Tibial nerve (tissue), 4 donors: ENCODE measurements at regions not wholly inside any gene's neighbourhood (a gene's known extent, or its start where the extent isn't known, plus 50 kb on each side); places are given as distances from the start of the nearest gene placed in this dataset.

Source experiments
- DNase-seq, 2 donors: peaks; one replicate each; pipeline ENCODE4 v3.0.0-alpha.2; 2019; ENCODE audit warnings: low spot score in 2 of 2
- H3K27ac ChIP-seq, 4 donors: fragments of 200-600 bp; sonication (generic) in 3 of 4; one replicate each; pipeline ENCODE4 v1.5.1; 2017 to 2019; ENCODE audit warnings: mild to moderate bottlenecking in 1 of 4
- H3K27me3 ChIP-seq, 2 donors: fragments of 200-600 bp; sonication (generic) in 1 of 2; one replicate each; pipeline versions ENCODE4 v1.5.1 to v1.6.0; 2017 to 2019
- H3K36me3 ChIP-seq, 3 donors: fragments of 200-600 bp; sonication (generic); one replicate each; pipeline ENCODE4 v1.5.1; 2018 to 2019
- H3K4me1 ChIP-seq, 4 donors: fragments of 200-600 bp; sonication (generic) in 3 of 4; one replicate each; pipeline ENCODE4 v1.5.1; 2017 to 2019
- H3K4me3 ChIP-seq, 4 donors: fragments of 200-600 bp; sonication (generic) in 3 of 4; one replicate each; pipeline ENCODE4 v1.5.1; 2017 to 2019; ENCODE audit warnings: mild to moderate bottlenecking in 1 of 4, moderate library complexity in 1 of 4
- H3K9me3 ChIP-seq, 4 donors: fragments of 200-600 bp; sonication (generic) in 3 of 4; one replicate each; pipeline ENCODE4 v1.5.1; 2017 to 2019
- EP300 ChIP-seq, 2 donors: sonication (generic); formaldehyde crosslinking; IDR thresholded peaks; one replicate each; pipeline ENCODE4 v1.6.1; 2017; ENCODE audit warnings: antibody characterized with exemption in 2 of 2, mild to moderate bottlenecking in 1 of 2
- POLR2A ChIP-seq, 2 donors: fragments of 450-650 bp; IDR thresholded peaks; one replicate each; pipeline ENCODE4 v1.6.1; 2017; ENCODE audit warnings: antibody characterized with exemption in 2 of 2, mild to moderate bottlenecking in 2 of 2, moderate library complexity in 2 of 2
- WGBS, 2 donors: methylation state at CpG; one replicate each; pipeline ENCODE4 v1.1.5; 2018; 5-methylcytosine and 5-hydroxymethylcytosine counted together
- TF ChIP-seq, protein P1 (sequence below), 5 experiments: fragments of 200-600 bp in 3 of 5; fragments of 450-650 bp in 2 of 5; sonication (generic) in 3 of 5; IDR thresholded peaks; one replicate each; pipeline ENCODE4 v1.5.1; 2016 to 2019; ENCODE audit warnings: antibody characterized with exemption in 5 of 5, mild to moderate bottlenecking in 3 of 5, moderate library complexity in 2 of 5

DNA sequence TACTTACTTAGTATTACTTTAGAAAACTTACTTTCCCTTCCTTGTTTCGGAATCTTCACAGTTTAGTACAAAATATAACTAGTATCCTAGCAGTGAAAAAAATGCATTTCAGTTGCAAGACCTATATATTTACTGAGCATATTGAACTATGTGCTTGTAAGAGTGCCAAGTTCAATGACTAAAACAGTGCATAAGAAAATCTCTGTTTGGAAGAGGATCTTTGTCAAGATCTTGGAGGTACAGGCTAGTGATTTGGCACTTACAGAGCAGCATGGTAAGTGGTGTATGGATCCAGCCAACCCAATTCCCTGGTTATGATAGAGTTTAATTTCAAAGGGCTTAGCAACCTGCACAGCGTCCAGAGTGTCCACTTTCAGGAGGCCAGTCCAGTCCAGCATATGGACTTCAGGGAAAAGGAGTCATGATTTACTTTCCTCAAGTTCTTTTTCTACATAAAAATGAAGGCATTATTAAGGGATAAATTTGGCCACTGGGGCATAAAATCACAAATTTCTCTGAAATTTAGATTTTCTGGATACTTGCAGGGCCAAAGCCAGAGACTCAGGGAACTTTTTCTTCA is 625.8 kb upstream of the BCHE start:
- Histone ChIP-seq H3K4me3 (no peak overlapping the region), H3K36me3 (no peaks in the 10 kb centered on the region), H3K27me3 (no peaks in the 10 kb centered on the region), H3K4me1 (no peaks in the 10 kb centered on the region), H3K9me3 (no peaks in the 10 kb centered on the region), H3K27ac (no peak overlapping the region)
- TF ChIP-seq EP300 (IDR thresholded peaks at IDR 0.05): no peak
- TF ChIP-seq, protein P1, sequence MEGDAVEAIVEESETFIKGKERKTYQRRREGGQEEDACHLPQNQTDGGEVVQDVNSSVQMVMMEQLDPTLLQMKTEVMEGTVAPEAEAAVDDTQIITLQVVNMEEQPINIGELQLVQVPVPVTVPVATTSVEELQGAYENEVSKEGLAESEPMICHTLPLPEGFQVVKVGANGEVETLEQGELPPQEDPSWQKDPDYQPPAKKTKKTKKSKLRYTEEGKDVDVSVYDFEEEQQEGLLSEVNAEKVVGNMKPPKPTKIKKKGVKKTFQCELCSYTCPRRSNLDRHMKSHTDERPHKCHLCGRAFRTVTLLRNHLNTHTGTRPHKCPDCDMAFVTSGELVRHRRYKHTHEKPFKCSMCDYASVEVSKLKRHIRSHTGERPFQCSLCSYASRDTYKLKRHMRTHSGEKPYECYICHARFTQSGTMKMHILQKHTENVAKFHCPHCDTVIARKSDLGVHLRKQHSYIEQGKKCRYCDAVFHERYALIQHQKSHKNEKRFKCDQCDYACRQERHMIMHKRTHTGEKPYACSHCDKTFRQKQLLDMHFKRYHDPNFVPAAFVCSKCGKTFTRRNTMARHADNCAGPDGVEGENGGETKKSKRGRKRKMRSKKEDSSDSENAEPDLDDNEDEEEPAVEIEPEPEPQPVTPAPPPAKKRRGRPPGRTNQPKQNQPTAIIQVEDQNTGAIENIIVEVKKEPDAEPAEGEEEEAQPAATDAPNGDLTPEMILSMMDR (IDR thresholded peaks at IDR 0.05): no peak
- TF ChIP-seq POLR2A (IDR thresholded peaks at IDR 0.05): no peak
- DNase-seq: no peak
- 80 to 86% methylated on average over 2 of the region's 2 CpGs for WGBS, 2 donors

DNA sequence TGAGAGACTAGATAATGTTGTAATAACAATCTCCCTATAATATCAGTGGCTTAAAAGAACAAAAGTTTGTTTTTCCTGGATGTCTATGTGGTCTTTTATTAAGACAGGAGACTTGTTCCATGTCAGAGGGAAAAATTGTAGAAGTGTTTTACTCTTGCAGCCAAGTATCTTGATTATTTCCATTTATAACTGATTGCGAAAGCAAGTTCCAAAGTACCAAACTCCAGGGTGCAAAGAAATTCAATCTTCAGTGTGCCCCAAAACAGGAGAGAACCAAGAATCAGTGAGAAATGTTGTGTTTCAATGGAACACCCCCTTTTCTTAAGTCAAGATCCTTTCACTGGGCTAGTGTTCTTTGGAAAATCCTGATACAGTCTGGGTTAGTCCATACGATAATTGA is 624.4 kb upstream of the BCHE start:
- Histone ChIP-seq H3K36me3 (no peaks in the 10 kb centered on the region), H3K4me1 (no peaks in the 10 kb centered on the region), H3K9me3 (no peaks in the 10 kb centered on the region), H3K27me3 (no peaks in the 10 kb centered on the region), H3K27ac (no peak overlapping the region), H3K4me3 (no peak overlapping the region)
- WGBS, 2 donors: 47 to 55% methylated on average over 2 of the region's 2 CpGs
- TF ChIP-seq EP300 (IDR thresholded peaks at IDR 0.05): no peak
- TF ChIP-seq POLR2A (IDR thresholded peaks at IDR 0.05): no peak
- TF ChIP-seq, protein P1 (IDR thresholded peaks at IDR 0.05): no peak
- no peak for DNase-seq

DNA sequence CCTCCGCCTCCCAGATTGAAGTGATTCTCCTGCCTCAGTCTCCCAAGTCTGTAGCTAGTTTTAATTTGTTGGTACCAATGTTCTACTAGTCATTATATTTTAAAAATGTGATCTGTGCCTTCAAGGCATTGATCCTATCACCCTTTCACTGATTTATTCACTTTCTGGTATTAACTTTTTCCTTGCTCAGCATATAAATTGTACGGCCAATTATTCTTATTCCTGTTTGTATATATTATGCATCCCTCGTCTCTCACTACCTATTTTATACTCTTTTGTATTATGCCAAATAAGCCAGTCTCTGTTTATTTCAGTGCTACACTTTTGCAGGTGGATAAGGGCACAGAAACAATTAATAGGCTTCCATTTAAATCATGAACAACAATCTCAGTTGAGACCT is 620.2 kb upstream of the BCHE start:
- Histone ChIP-seq H3K9me3 (no peaks in the 10 kb centered on the region), H3K36me3 (no peaks in the 10 kb centered on the region), H3K27me3 (no peaks in the 10 kb centered on the region), H3K27ac (no peak overlapping the region), H3K4me1 (no peaks in the 10 kb centered on the region), H3K4me3 (no peak overlapping the region)
- TF ChIP-seq EP300 (IDR thresholded peaks at IDR 0.05) (no peak), POLR2A (IDR thresholded peaks at IDR 0.05) (no peak)
- TF ChIP-seq, protein P1 (IDR thresholded peaks at IDR 0.05): no peak
- WGBS, 2 donors: 83 to 87% methylated on average over 3 of the region's 3 CpGs
- DNase-seq: no peak

DNA sequence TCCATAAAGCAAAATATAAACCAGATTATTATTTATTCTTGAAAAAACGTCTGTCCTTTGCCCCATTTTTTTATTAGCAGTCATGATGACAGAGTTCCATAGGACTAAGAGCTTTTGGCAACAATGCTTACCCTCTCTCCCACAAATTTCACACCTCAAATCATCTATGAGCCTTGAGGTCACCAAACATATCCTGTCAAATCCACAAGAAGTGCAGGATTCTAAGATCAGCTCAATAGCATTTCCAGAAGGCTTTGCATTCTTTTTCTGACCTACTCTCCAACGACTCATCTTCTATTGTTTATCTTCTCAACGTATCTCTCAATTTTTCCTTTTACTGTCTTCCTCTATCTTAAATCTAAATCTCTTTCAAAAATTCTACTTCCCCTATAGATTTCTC is 619.1 kb upstream of the BCHE start:
- 50 to 65% methylated on average over 3 of the region's 3 CpGs for WGBS, 2 donors
- Histone ChIP-seq H3K4me3 (no peak overlapping the region), H3K9me3 (no peaks in the 10 kb centered on the region), H3K27me3 (no peaks in the 10 kb centered on the region), H3K27ac (no peak overlapping the region), H3K36me3 (no peaks in the 10 kb centered on the region), H3K4me1 (no peaks in the 10 kb centered on the region)
- no peak for DNase-seq
- TF ChIP-seq, protein P1 (IDR thresholded peaks at IDR 0.05): no peak
- TF ChIP-seq POLR2A (IDR thresholded peaks at IDR 0.05) (no peak), EP300 (IDR thresholded peaks at IDR 0.05) (no peak)

DNA sequence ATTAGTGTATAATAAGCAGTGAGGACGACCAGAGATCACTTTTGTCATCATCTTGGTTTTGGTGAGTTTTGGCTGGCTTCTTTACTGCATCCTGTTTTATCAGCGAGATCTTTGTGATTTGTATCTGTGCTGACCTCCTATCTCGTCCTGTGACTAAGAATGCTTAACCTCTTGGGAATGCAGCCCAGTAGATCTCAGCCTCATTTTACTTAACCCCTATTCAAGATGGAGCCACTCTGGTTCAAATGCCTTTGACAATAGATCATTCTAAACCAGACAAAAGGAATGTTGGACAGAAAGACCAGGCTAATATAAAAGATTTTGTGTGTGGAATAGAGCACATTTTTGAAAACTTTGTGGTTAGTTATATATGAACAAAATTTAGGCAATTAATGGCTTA is 618.5 kb upstream of the BCHE start:
- WGBS, 2 donors: 34 to 35% methylated on average over 3 of the region's 3 CpGs
- no peak for DNase-seq
- Histone ChIP-seq H3K27me3 (no peaks in the 10 kb centered on the region), H3K36me3 (no peaks in the 10 kb centered on the region), H3K4me1 (no peaks in the 10 kb centered on the region), H3K27ac (no peak overlapping the region), H3K9me3 (no peaks in the 10 kb centered on the region), H3K4me3 (no peak overlapping the region)
- no peak for TF ChIP-seq POLR2A (IDR thresholded peaks at IDR 0.05)
- TF ChIP-seq, protein P1 (IDR thresholded peaks at IDR 0.05): no peak
- TF ChIP-seq EP300 (IDR thresholded peaks at IDR 0.05): no peak
